C4-2B (cell line): ENCODE measurements at regions not wholly inside any gene's neighbourhood (a gene's known extent, or its start where the extent isn't known, plus 50 kb on each side); places are given as distances from the start of the nearest gene placed in this dataset.

ENCODE experiments used
- H3K27ac ChIP-seq: fragments of 450-650 bp; 2 replicates; pipeline ENCODE4 v1.5.1; 2017
- ZFX ChIP-seq: fragments of 450-650 bp; IDR thresholded peaks from 2 replicates; pipeline ENCODE4 v1.6.1; 2017
- TF ChIP-seq, protein P1 (sequence below): fragments of 450-650 bp; conservative IDR thresholded peaks from 2 replicates; pipeline ENCODE4 v1.5.1; 2017; ENCODE audit warnings: mild to moderate bottlenecking

DNA sequence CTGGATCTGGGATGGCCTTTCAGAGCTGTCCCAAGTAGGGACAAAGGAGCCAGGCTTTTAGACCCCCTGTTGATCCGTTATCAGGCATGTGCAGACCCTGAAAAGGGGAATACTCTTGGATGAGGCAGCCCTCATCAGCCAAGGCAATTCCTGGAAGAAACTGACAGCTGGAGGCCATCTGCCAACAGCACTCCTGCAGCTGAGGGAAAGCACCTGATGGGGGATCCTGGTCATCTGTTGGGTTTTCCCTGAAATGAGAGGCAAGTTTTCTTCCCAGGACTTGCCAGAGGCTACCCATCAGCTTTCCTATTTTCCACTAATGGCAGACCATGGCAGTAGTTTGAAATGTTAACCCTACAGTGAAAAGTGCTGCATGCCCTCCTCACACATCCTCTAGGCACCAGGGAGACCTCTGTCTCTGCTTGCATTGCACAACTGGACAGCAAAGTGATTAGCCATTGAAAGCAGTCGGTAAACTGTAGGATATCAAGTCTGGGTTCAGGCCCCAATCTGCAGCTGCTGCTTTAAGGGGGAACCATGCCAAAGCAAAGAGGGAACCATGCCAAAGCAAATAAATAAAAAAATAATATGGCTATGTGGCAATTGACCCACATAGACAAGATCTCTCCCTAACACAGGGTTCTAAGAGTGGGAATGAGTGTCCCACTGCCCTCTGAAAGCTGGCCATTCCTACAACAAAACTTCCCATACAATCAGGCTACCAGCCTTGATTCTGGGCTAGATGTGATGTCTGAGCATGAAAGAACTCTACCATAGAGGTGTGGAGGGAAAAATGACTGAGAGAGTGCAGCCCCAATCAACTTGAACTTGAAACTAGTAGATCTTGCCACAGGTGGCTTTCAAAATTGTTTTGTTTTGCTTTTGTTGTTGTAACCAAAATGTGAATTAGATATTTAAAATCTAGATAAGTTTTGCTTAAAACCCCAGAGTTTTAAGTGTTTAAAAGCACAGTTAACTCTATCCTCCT, 232.0 kb upstream of the STT3B start:
- TF ChIP-seq, protein P1, sequence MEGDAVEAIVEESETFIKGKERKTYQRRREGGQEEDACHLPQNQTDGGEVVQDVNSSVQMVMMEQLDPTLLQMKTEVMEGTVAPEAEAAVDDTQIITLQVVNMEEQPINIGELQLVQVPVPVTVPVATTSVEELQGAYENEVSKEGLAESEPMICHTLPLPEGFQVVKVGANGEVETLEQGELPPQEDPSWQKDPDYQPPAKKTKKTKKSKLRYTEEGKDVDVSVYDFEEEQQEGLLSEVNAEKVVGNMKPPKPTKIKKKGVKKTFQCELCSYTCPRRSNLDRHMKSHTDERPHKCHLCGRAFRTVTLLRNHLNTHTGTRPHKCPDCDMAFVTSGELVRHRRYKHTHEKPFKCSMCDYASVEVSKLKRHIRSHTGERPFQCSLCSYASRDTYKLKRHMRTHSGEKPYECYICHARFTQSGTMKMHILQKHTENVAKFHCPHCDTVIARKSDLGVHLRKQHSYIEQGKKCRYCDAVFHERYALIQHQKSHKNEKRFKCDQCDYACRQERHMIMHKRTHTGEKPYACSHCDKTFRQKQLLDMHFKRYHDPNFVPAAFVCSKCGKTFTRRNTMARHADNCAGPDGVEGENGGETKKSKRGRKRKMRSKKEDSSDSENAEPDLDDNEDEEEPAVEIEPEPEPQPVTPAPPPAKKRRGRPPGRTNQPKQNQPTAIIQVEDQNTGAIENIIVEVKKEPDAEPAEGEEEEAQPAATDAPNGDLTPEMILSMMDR: no peak
- no peak for TF ChIP-seq ZFX
- peak overlapping the region; percentile 12 for H3K27ac ChIP-seq

DNA sequence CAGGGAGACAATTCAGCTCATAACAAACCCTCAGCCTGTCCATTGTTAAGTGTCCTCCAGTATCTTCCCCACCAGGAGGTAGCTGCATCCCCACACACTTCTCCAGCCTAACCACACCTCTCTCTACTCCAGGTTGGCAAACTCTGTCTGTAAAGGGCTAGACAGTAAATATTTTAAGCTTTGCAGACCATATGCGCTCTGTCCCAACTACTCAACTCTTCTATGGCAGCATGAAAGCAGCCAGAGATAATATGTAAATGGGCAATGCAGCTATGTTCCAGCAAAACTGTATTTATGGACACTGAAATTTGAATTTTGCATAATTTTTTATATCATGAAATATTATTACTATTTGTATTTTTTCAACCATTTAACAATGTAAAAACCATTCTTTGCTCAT, 230.4 kb upstream of the STT3B start:
- no peak for TF ChIP-seq ZFX
- TF ChIP-seq, protein P1: no peak
- no peak overlapping the region for H3K27ac ChIP-seq

DNA sequence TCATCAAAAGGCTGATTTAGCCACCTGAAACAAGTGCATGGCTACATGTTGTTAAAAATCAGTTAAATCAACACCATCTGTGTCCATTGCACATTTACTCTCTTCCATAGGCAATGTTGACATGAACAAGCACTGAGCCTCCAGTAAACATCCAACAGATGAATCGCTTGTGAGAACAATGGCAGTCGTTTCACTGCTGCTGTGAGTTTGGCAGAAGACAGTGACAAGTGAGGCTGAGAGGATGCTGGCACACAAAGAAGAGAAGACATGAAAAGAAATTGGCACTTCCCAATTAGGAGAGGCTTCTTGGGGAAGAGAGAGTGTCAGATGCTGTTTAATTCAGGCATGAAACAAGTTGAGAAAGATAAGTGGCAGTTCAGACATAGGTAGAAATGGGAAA, 227.4 kb upstream of the STT3B start:
- TF ChIP-seq, protein P1: no peak
- TF ChIP-seq ZFX: no peak
- no peak overlapping the region for H3K27ac ChIP-seq

DNA sequence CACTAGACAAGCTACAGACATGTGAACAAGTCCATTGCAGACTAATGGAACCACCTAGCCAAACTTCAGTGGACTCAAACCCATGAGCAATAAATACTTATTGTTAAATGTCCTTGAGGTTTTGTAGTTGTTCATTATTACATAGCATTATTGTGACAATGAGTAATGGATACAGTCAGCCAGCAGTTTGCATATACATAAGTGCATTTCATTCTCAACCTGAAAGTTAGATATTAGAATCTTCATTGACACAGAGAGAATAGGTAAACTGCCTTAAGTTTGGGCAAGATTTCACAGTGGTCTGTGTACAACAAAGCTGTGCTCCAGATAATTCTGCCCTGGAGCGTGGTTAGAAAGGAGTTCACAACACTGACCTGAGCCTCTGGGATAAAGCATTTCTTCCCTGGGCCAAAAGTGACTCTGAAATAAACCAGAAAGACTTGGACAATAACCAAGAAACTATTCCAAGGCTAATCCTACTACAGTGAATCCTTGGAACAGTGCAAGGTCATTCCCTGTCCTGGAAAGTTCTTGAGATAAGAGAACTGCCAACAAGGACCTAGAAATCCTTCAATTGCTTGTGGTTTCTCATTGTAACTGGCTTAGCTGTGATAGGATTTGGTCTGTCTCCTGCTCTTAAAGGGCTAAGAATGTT, 225.5 kb upstream of the STT3B start:
- no peak for TF ChIP-seq ZFX
- TF ChIP-seq, protein P1: no peak
- no peak overlapping the region for H3K27ac ChIP-seq

DNA sequence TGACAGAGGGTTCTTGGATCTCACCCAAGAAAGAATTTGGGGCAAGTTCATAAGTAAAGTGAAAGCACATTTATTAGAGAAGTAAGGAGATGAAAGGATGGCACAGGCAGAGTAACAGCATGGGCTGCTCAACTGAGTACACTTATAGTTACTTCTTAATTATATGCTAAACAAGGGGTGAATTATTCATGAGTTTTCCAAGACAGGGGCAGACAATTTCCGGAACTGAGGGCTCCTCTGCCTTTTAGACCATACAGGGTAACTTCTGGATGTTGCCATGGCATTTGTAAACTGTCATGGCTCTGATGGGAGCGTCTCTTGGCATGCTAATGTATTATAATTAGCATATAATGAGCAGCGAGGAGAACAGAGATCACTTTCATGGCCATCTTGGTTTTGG, 221.2 kb upstream of the STT3B start:
- TF ChIP-seq, protein P1: no peak
- TF ChIP-seq ZFX: no peak
- no peak overlapping the region for H3K27ac ChIP-seq

DNA sequence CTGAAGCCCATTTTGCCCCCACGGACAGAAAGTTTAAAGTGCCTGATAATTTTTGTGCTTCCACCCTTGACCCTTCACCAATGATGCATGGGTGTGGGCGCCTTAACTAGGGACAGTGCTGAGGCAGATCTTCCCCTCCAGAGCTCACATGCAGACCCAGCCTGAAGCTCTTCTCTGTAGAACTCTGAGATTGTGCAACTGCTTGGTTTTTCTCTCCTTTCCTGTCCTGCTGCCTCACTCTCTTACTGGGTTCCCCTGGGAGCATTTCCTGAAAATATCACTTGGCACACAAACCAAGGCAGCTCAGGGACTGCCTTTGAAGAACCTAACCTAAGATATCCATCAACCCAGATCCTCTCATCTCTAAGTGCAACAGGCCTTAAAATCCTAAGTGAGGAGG, 220.3 kb upstream of the STT3B start:
- no peak for TF ChIP-seq ZFX
- TF ChIP-seq, protein P1: no peak
- H3K27ac ChIP-seq: no peak overlapping the region

DNA sequence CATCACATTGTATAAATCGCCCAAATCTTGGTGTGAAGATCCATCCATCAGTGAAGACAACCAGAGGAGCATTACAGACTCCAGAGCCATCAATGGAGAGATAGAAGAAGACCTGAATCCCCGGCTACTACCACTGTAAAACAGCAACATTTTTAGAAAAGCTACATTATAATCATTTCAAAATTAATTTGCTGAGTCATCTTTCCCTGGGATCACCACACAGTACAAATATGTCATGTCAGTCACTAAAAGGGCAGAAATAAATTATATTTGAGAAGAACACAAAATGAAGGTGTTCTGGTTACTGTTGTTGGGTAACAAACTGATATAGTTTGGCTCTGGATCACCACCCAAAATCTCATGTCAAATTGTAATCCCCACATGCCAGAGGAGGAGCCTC, 218.5 kb upstream of the STT3B start:
- no peak overlapping the region for H3K27ac ChIP-seq
- TF ChIP-seq, protein P1: no peak
- no peak for TF ChIP-seq ZFX
